WTC11 (cell line): ENCODE measurements at regions not wholly inside any gene's neighbourhood (a gene's known extent, or its start where the extent isn't known, plus 50 kb on each side); places are given as distances from the start of the nearest gene placed in this dataset.

Source experiments
- ATAC-seq: fragments of 200-7000 bp; cut with Tn5 transposase; 2 replicates; pipeline ENCODE4 v1.10.0; 2021; ENCODE audit warnings: mild to moderate bottlenecking, moderate library complexity
- CTCF ChIA-PET: fragments of 300-600 bp; sonication (Branson Sonifier 250); formaldehyde crosslinking; loops from one replicate; lab custom pipeline; 2021; ENCODE audit warnings: antibody characterized with exemption; lab: Charles Lee
- POLR2A ChIA-PET: fragments of 350-600 bp; sonication (Branson Sonifier 250); formaldehyde crosslinking; loops from one replicate; lab custom pipeline; 2021; ENCODE audit warnings: antibody characterized with exemption; lab: Charles Lee
- DNase-seq: peaks from one replicate; pipeline ENCODE4 v3.0.0; 2021; ENCODE audit warnings: low spot score
- H3K27ac Mint-ChIP-seq: 2 replicates; pipeline ENCODE4 v1.8.0; 2021; ENCODE audit warnings: mixed read lengths
- H3K27me3 Mint-ChIP-seq: 2 replicates; pipeline ENCODE4 v1.8.0; 2021; ENCODE audit warnings: low read depth, mild to moderate bottlenecking, moderate library complexity, mixed read lengths
- H3K36me3 Mint-ChIP-seq: 2 replicates; pipeline ENCODE4 v1.8.0; 2021; ENCODE audit warnings: mixed read lengths
- H3K4me1 Mint-ChIP-seq: 2 replicates; pipeline ENCODE4 v1.8.0; 2022; ENCODE audit warnings: mixed read lengths
- H3K4me3 Mint-ChIP-seq: 2 replicates; pipeline ENCODE4 v1.8.0; 2021; ENCODE audit warnings: mild to moderate bottlenecking, moderate library complexity, mixed read lengths
- H3K9me3 Mint-ChIP-seq: 2 replicates; pipeline ENCODE4 v1.8.0; 2021; ENCODE audit warnings: mixed read lengths
- CDX4 ChIP-seq: fragments of 250-450 bp; sonication (Bioruptor Pico); IDR thresholded peaks from 2 replicates; pipeline ENCODE4 v1.9.0; 2021; ENCODE audit warnings: moderate library complexity, mild to moderate bottlenecking, inconsistent platforms, borderline replicate concordance
- FOXK1 ChIP-seq: sonication (generic); formaldehyde crosslinking; IDR thresholded peaks from 2 replicates; pipeline ENCODE4 v1.8.0; 2022; ENCODE audit warnings: mild to moderate bottlenecking, moderate library complexity, missing genetic modification reagents
- NR1H2 ChIP-seq: sonication (generic); formaldehyde crosslinking; IDR thresholded peaks from 2 replicates; pipeline ENCODE4 v1.9.0; 2021; ENCODE audit warnings: mild to moderate bottlenecking, moderate library complexity, missing genetic modification reagents
- NR2C2 ChIP-seq: sonication (generic); formaldehyde crosslinking; IDR thresholded peaks from 2 replicates; pipeline ENCODE4 v1.8.0; 2022; ENCODE audit warnings: mild to moderate bottlenecking, missing genetic modification reagents
- OVOL2 ChIP-seq: fragments of 250-450 bp; sonication (Bioruptor Pico); IDR thresholded peaks from 2 replicates; pipeline ENCODE4 v1.9.0; 2021; ENCODE audit warnings: mild to moderate bottlenecking, borderline replicate concordance
- PREB ChIP-seq: sonication (generic); formaldehyde crosslinking; IDR thresholded peaks from 2 replicates; pipeline ENCODE4 v1.8.1; 2022; ENCODE audit warnings: mild to moderate bottlenecking, missing genetic modification reagents, moderate library complexity, borderline replicate concordance
- USF2 ChIP-seq: sonication (generic); formaldehyde crosslinking; IDR thresholded peaks from 2 replicates; pipeline ENCODE4 v1.8.1; 2023; ENCODE audit warnings: mild to moderate bottlenecking, missing genetic modification reagents, moderate library complexity
- ZNF263 ChIP-seq: sonication (generic); formaldehyde crosslinking; IDR thresholded peaks from 2 replicates; pipeline ENCODE4 v1.8.1; 2022; ENCODE audit warnings: low read depth, mild to moderate bottlenecking, moderate library complexity, missing genetic modification reagents
- TF ChIP-seq, protein P1 (sequence below): fragments of 250-450 bp; sonication (Bioruptor Pico); IDR thresholded peaks from 2 replicates; pipeline ENCODE4 v2.1.2; 2022; ENCODE audit warnings: mild to moderate bottlenecking, moderate library complexity
- TF ChIP-seq, protein P2 (sequence below): sonication (generic); formaldehyde crosslinking; conservative IDR thresholded peaks from 2 replicates; pipeline ENCODE4 v1.8.1; 2023; ENCODE audit warnings: mild to moderate bottlenecking, low read depth, missing genetic modification reagents, moderate library complexity
- TF ChIP-seq, protein P3 (sequence below): sonication (generic); formaldehyde crosslinking; IDR thresholded peaks from 2 replicates; pipeline ENCODE4 v1.8.0; 2023; ENCODE audit warnings: mild to moderate bottlenecking, missing genetic modification reagents
- TF ChIP-seq, protein P4 (sequence below): sonication (generic); formaldehyde crosslinking; IDR thresholded peaks from 2 replicates; pipeline ENCODE4 v1.8.0; 2022; ENCODE audit warnings: mild to moderate bottlenecking, missing genetic modification reagents
- TF ChIP-seq, protein P5 (sequence below): sonication (generic); formaldehyde crosslinking; IDR thresholded peaks from 2 replicates; pipeline ENCODE4 v1.8.0; 2022; ENCODE audit warnings: mild to moderate bottlenecking, missing genetic modification reagents

- peaks cover 3% of the 10 kb centered on the region; the same call in 1 of the 2 replicates for H3K27me3 Mint-ChIP-seq
- ATAC-seq: no peak
- no peak overlapping the region for H3K4me3 Mint-ChIP-seq
- POLR2A ChIA-PET: no interaction called here
- H3K36me3 Mint-ChIP-seq: peaks cover 21% of the 10 kb centered on the region
- H3K27ac Mint-ChIP-seq: no peak overlapping the region
- no peak for TF ChIP-seq FOXK1 (CRISPR knock-in tag)
- no peak for TF ChIP-seq CDX4 (CRISPR knock-in tag)
- TF ChIP-seq, protein P1, sequence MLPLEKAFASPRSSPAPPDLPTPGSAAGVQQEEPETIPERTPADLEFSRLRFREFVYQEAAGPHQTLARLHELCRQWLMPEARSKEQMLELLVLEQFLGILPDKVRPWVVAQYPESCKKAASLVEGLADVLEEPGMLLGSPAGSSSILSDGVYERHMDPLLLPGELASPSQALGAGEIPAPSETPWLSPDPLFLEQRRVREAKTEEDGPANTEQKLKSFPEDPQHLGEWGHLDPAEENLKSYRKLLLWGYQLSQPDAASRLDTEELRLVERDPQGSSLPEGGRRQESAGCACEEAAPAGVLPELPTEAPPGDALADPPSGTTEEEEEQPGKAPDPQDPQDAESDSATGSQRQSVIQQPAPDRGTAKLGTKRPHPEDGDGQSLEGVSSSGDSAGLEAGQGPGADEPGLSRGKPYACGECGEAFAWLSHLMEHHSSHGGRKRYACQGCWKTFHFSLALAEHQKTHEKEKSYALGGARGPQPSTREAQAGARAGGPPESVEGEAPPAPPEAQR (CRISPR knock-in tag): no peak
- TF ChIP-seq OVOL2 (CRISPR knock-in tag): no peak
- TF ChIP-seq NR2C2 (CRISPR knock-in tag): no peak
- no peak for TF ChIP-seq NR1H2 (CRISPR knock-in tag)
- no peak for TF ChIP-seq PREB (CRISPR knock-in tag)
- TF ChIP-seq, protein P2, sequence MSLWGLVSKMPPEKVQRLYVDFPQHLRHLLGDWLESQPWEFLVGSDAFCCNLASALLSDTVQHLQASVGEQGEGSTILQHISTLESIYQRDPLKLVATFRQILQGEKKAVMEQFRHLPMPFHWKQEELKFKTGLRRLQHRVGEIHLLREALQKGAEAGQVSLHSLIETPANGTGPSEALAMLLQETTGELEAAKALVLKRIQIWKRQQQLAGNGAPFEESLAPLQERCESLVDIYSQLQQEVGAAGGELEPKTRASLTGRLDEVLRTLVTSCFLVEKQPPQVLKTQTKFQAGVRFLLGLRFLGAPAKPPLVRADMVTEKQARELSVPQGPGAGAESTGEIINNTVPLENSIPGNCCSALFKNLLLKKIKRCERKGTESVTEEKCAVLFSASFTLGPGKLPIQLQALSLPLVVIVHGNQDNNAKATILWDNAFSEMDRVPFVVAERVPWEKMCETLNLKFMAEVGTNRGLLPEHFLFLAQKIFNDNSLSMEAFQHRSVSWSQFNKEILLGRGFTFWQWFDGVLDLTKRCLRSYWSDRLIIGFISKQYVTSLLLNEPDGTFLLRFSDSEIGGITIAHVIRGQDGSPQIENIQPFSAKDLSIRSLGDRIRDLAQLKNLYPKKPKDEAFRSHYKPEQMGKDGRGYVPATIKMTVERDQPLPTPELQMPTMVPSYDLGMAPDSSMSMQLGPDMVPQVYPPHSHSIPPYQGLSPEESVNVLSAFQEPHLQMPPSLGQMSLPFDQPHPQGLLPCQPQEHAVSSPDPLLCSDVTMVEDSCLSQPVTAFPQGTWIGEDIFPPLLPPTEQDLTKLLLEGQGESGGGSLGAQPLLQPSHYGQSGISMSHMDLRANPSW: no peak
- TF ChIP-seq USF2 (CRISPR knock-in tag): no peak
- no peak for TF ChIP-seq ZNF263
- TF ChIP-seq, protein P3, sequence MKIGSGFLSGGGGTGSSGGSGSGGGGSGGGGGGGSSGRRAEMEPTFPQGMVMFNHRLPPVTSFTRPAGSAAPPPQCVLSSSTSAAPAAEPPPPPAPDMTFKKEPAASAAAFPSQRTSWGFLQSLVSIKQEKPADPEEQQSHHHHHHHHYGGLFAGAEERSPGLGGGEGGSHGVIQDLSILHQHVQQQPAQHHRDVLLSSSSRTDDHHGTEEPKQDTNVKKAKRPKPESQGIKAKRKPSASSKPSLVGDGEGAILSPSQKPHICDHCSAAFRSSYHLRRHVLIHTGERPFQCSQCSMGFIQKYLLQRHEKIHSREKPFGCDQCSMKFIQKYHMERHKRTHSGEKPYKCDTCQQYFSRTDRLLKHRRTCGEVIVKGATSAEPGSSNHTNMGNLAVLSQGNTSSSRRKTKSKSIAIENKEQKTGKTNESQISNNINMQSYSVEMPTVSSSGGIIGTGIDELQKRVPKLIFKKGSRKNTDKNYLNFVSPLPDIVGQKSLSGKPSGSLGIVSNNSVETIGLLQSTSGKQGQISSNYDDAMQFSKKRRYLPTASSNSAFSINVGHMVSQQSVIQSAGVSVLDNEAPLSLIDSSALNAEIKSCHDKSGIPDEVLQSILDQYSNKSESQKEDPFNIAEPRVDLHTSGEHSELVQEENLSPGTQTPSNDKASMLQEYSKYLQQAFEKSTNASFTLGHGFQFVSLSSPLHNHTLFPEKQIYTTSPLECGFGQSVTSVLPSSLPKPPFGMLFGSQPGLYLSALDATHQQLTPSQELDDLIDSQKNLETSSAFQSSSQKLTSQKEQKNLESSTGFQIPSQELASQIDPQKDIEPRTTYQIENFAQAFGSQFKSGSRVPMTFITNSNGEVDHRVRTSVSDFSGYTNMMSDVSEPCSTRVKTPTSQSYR: no peak
- TF ChIP-seq, protein P4, sequence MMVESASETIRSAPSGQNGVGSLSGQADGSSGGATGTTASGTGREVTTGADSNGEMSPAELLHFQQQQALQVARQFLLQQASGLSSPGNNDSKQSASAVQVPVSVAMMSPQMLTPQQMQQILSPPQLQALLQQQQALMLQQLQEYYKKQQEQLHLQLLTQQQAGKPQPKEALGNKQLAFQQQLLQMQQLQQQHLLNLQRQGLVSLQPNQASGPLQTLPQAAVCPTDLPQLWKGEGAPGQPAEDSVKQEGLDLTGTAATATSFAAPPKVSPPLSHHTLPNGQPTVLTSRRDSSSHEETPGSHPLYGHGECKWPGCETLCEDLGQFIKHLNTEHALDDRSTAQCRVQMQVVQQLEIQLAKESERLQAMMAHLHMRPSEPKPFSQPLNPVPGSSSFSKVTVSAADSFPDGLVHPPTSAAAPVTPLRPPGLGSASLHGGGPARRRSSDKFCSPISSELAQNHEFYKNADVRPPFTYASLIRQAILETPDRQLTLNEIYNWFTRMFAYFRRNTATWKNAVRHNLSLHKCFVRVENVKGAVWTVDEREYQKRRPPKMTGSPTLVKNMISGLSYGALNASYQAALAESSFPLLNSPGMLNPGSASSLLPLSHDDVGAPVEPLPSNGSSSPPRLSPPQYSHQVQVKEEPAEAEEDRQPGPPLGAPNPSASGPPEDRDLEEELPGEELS: no peak
- TF ChIP-seq, protein P5, sequence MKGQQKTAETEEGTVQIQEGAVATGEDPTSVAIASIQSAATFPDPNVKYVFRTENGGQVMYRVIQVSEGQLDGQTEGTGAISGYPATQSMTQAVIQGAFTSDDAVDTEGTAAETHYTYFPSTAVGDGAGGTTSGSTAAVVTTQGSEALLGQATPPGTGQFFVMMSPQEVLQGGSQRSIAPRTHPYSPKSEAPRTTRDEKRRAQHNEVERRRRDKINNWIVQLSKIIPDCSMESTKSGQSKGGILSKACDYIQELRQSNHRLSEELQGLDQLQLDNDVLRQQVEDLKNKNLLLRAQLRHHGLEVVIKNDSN (CRISPR knock-in tag): no peak
- TF ChIP-seq, all 79 proteins: peak for 0
- Mint-ChIP-seq H3K4me1 (no peaks in the 10 kb centered on the region), H3K9me3 (peaks cover 26% of the 10 kb centered on the region)
- DNase-seq: no peak
- CTCF ChIA-PET: no interaction called here
These were observed 607.4 kb upstream of the MBL2 start for GRCh38 chr10:53379956-53380355.
